ENCODE measurements at regions not wholly inside any gene's neighbourhood (a gene's known extent, or its start where the extent isn't known, plus 50 kb on each side); places are given as distances from the start of the nearest gene placed in this dataset.

- TF ChIP-seq, protein P1, sequence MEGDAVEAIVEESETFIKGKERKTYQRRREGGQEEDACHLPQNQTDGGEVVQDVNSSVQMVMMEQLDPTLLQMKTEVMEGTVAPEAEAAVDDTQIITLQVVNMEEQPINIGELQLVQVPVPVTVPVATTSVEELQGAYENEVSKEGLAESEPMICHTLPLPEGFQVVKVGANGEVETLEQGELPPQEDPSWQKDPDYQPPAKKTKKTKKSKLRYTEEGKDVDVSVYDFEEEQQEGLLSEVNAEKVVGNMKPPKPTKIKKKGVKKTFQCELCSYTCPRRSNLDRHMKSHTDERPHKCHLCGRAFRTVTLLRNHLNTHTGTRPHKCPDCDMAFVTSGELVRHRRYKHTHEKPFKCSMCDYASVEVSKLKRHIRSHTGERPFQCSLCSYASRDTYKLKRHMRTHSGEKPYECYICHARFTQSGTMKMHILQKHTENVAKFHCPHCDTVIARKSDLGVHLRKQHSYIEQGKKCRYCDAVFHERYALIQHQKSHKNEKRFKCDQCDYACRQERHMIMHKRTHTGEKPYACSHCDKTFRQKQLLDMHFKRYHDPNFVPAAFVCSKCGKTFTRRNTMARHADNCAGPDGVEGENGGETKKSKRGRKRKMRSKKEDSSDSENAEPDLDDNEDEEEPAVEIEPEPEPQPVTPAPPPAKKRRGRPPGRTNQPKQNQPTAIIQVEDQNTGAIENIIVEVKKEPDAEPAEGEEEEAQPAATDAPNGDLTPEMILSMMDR (IDR thresholded peaks at IDR 0.05): no peak
- Mint-ChIP-seq H3K4me1 (ENCODE audit: unreplicated experiment) (no peaks in the 10 kb centered on the region), H3K9me3 (ENCODE audit: unreplicated experiment) (peaks cover 5% of the 10 kb centered on the region), H3K27me3 (ENCODE audit: unreplicated experiment) (no peaks in the 10 kb centered on the region), H3K4me3 (ENCODE audit: unreplicated experiment) (no peak overlapping the region), H3K27ac (ENCODE audit: unreplicated experiment) (no peak overlapping the region), H3K36me3 (ENCODE audit: unreplicated experiment) (no peaks in the 10 kb centered on the region)
- no peak for DNase-seq (ENCODE audit: extremely low spot score, unreplicated experiment)
These were observed 368.9 kb downstream of the PID1 start for GRCh38 chr2:228902176-228902575.

- no peaks in the 10 kb centered on the region for H3K4me1 Mint-ChIP-seq (ENCODE audit: unreplicated experiment)
- peaks cover 5% of the 10 kb centered on the region for H3K9me3 Mint-ChIP-seq (ENCODE audit: unreplicated experiment)
- no peaks in the 10 kb centered on the region for H3K36me3 Mint-ChIP-seq (ENCODE audit: unreplicated experiment)
- DNase-seq (ENCODE audit: extremely low spot score, unreplicated experiment): no peak
- H3K27ac Mint-ChIP-seq (ENCODE audit: unreplicated experiment): no peak overlapping the region
- no peaks in the 10 kb centered on the region for H3K27me3 Mint-ChIP-seq (ENCODE audit: unreplicated experiment)
- TF ChIP-seq, protein P1 (IDR thresholded peaks at IDR 0.05): no peak
- no peak overlapping the region for H3K4me3 Mint-ChIP-seq (ENCODE audit: unreplicated experiment)
These were observed 369.6 kb downstream of the PID1 start for GRCh38 chr2:228901531-228901930.

DNA sequence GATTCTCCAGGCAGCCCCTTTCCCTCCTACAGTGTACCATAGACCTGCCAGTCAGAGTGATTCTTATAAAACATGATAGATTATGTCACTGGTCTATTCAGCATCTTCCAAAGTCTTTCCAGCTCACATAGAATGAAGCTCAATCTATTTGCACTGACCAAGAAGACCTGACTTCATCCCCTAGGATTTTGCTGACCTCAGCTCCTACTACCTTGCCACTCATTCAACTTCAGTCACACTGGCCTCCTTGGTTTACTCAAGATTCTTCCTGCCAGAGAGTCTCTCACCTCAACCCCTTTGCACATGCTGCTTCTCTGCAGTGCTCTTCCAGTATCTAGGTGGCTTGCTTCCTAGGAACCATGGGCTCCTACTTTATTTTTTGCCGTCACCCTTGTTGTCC, 392.9 kb downstream of the PID1 start:
- H3K4me3 Mint-ChIP-seq (ENCODE audit: unreplicated experiment): no peak overlapping the region
- no peaks in the 10 kb centered on the region for H3K27me3 Mint-ChIP-seq (ENCODE audit: unreplicated experiment)
- DNase-seq (ENCODE audit: extremely low spot score, unreplicated experiment): no peak
- H3K36me3 Mint-ChIP-seq (ENCODE audit: unreplicated experiment): no peaks in the 10 kb centered on the region
- no peak overlapping the region for H3K27ac Mint-ChIP-seq (ENCODE audit: unreplicated experiment)
- TF ChIP-seq, protein P1 (IDR thresholded peaks at IDR 0.05): no peak
- peaks cover 4% of the 10 kb centered on the region for H3K4me1 Mint-ChIP-seq (ENCODE audit: unreplicated experiment)
- H3K9me3 Mint-ChIP-seq (ENCODE audit: unreplicated experiment): peaks cover 25% of the 10 kb centered on the region

DNA sequence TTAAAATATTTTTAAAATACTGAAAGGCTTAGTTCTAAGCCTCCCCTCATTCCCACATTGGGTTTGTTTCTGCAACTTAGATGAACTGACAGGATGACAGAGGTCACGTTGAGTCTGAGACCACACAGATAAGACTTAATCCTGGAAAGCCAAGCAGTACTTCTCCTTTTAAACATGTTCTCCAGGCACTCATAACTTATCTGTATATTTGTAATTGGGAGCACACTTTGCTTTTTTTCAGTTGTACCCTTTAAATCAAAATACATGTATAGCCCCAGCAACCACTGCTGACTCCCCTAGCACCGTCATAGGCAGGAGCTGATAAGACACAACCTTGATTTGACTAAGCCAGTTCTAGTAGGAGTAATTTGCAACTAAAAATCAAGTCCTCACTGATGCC, 394.8 kb downstream of the PID1 start:
- TF ChIP-seq, protein P1 (IDR thresholded peaks at IDR 0.05): no peak
- no peak overlapping the region for H3K4me3 Mint-ChIP-seq (ENCODE audit: unreplicated experiment)
- no peaks in the 10 kb centered on the region for H3K36me3 Mint-ChIP-seq (ENCODE audit: unreplicated experiment)
- no peak for DNase-seq (ENCODE audit: extremely low spot score, unreplicated experiment)
- H3K27me3 Mint-ChIP-seq (ENCODE audit: unreplicated experiment): no peaks in the 10 kb centered on the region
- no peak overlapping the region for H3K27ac Mint-ChIP-seq (ENCODE audit: unreplicated experiment)
- peaks cover 4% of the 10 kb centered on the region for H3K4me1 Mint-ChIP-seq (ENCODE audit: unreplicated experiment)
- H3K9me3 Mint-ChIP-seq (ENCODE audit: unreplicated experiment): peaks cover 25% of the 10 kb centered on the region

DNA sequence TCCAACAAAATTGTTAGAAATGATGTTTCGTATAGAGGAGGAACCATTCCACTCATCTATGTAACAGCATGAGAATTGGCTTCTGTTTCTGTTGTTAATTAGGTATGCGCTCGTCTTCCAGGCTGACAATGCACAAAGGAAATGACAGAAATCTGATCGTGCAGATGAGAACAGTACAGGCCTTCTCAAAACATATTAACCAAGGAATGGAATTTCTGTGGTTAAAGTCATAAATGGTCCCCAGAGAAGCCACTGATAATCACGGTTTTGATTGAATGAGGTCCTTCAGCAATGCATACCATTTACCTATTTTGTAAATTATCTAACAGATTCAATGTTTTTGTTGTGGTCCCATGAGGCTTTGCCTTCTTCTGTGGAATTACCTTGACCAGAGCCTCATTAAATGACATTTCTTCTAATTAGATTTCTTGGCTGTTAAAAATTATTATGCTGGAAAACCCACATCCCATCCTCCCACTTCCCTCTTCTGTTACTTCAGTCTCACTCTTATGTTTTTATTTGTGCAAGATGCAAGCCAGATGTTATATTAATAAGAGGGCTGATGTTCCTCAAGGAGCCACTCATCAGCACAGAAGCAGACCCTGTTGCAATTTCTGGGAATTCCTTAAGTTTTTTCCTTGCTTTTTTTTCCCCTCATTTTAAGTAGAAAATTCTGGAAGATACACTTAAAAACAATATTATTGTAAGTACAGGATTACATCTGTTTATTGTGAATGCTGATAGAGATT, 395.8 kb downstream of the PID1 start:
- Mint-ChIP-seq H3K9me3 (ENCODE audit: unreplicated experiment) (peaks cover 20% of the 10 kb centered on the region), H3K27ac (ENCODE audit: unreplicated experiment) (no peak overlapping the region), H3K36me3 (ENCODE audit: unreplicated experiment) (no peaks in the 10 kb centered on the region), H3K27me3 (ENCODE audit: unreplicated experiment) (no peaks in the 10 kb centered on the region), H3K4me3 (ENCODE audit: unreplicated experiment) (no peak overlapping the region), H3K4me1 (ENCODE audit: unreplicated experiment) (peaks cover 4% of the 10 kb centered on the region)
- TF ChIP-seq, protein P1 (IDR thresholded peaks at IDR 0.05): no peak
- no peak for DNase-seq (ENCODE audit: extremely low spot score, unreplicated experiment)

Data from osteocyte (in vitro differentiated cells).